ENCODE measurements at regions not wholly inside any gene's neighbourhood (a gene's known extent, or its start where the extent isn't known, plus 50 kb on each side); places are given as distances from the start of the nearest gene placed in this dataset.

GRCh38 chr7:17677408-17677807 lies 262.9 kb downstream of the SNX13 start:
- TF ChIP-seq POLR2A (IDR thresholded peaks at IDR 0.05) (no peak), CTCF (IDR thresholded peaks at IDR 0.05) (no peak)
